IMR-90 (cell line): ENCODE measurements at regions not wholly inside any gene's neighbourhood (a gene's known extent, or its start where the extent isn't known, plus 50 kb on each side); places are given as distances from the start of the nearest gene placed in this dataset.

Experiments used
- ATAC-seq: fragments of 200-7000 bp; cut with Tn5 transposase; 2 replicates; pipeline ENCODE4 v1.9.1; 2020; ENCODE audit warnings: low read depth, mild to moderate bottlenecking, moderate library complexity
- BruUV-seq: library from RNA; stranded (reverse); fragments of 400-500 nt; replicated peaks from 2 replicates; lab custom pipeline; 2021; lab: Mats Ljungman, UMichigan
- CTCF ChIA-PET: fragments of 300-600 bp; formaldehyde crosslinking; extraction: SDS; loops from one replicate; lab custom pipeline; 2021; ENCODE audit warnings: antibody characterized with exemption; lab: Yijun Ruan, JAX
- POLR2A ChIA-PET: fragments of 300-600 bp; sonication (Branson Sonifier 250); formaldehyde crosslinking; loops from one replicate; lab custom pipeline; 2022; ENCODE audit warnings: antibody characterized with exemption; ENCODE audit not compliant: unreplicated experiment; lab: Charles Lee
- DNase-seq: peaks from one replicate; pipeline ENCODE4 v3.0.0; 2013
- H2AFZ ChIP-seq: replicated peaks from 2 replicates; pipeline ENCODE3; 2013; ENCODE audit warnings: low read length, mild to moderate bottlenecking; ENCODE audit not compliant: poor library complexity
- H2AK5ac ChIP-seq: 2 replicates; pipeline ENCODE4 v1.6.1; 2013; ENCODE audit warnings: low read depth, low read length, inconsistent platforms
- H2AK9ac ChIP-seq: replicated peaks from 2 replicates; pipeline ENCODE3; 2013; ENCODE audit warnings: mild to moderate bottlenecking, low read depth, low read length, moderate library complexity; ENCODE audit not compliant: poor library complexity
- H2BK120ac ChIP-seq: 2 replicates; pipeline ENCODE4 v1.6.1; 2013; ENCODE audit warnings: low read depth, low read length, inconsistent platforms
- H2BK15ac ChIP-seq: 3 replicates; pipeline ENCODE4 v1.6.1; 2013; ENCODE audit warnings: low read depth, low read length, inconsistent platforms
- H2BK20ac ChIP-seq: 2 replicates; pipeline ENCODE4 v1.6.1; 2013; ENCODE audit warnings: low read depth, mild to moderate bottlenecking, inconsistent platforms, low read length, moderate library complexity
- H2BK5ac ChIP-seq: 2 replicates; pipeline ENCODE4 v1.6.1; 2013; ENCODE audit warnings: mild to moderate bottlenecking, low read depth, low read length, inconsistent platforms; ENCODE audit not compliant: poor library complexity, severe bottlenecking
- H3K14ac ChIP-seq: replicated peaks from 2 replicates; pipeline ENCODE4 v1.6.1; 2013; ENCODE audit warnings: low read depth, low read length, inconsistent platforms
- H3K18ac ChIP-seq: 2 replicates; pipeline ENCODE4 v1.6.1; 2013; ENCODE audit warnings: low read depth, low read length, control low read depth
- H3K23ac ChIP-seq: 2 replicates; pipeline ENCODE4 v1.6.1; 2013; ENCODE audit warnings: low read depth, low read length, inconsistent platforms
- H3K27ac ChIP-seq: 2 replicates; pipeline ENCODE4 v1.5.1; 2013; ENCODE audit warnings: mild to moderate bottlenecking, control low read depth, low read length; ENCODE audit not compliant: insufficient read depth
- H3K27me3 ChIP-seq: 2 replicates; pipeline ENCODE4 v1.6.1; 2013; ENCODE audit warnings: low read length; ENCODE audit not compliant: control insufficient read depth, insufficient read depth
- H3K36me3 ChIP-seq: 2 replicates; pipeline ENCODE4 v1.6.1; 2013; ENCODE audit warnings: low read length, mixed read lengths; ENCODE audit not compliant: control insufficient read depth, insufficient read depth
- H3K4ac ChIP-seq: 2 replicates; pipeline ENCODE4 v1.6.1; 2013; ENCODE audit warnings: low read depth, low read length, inconsistent platforms
- H3K4me1 ChIP-seq: 2 replicates; pipeline ENCODE4 v1.6.1; 2013; ENCODE audit warnings: low read length, mixed read lengths; ENCODE audit not compliant: control insufficient read depth, insufficient read depth
- H3K4me2 ChIP-seq: 2 replicates; pipeline ENCODE4 v1.6.1; 2013; ENCODE audit warnings: low read depth, mild to moderate bottlenecking, control low read depth, low read length, moderate library complexity
- H3K4me3 ChIP-seq: 2 replicates; pipeline ENCODE4 v1.5.1; 2013; ENCODE audit warnings: low read depth, mild to moderate bottlenecking, control low read depth, low read length, moderate library complexity; ENCODE audit not compliant: insufficient read depth
- H3K56ac ChIP-seq: 2 replicates; pipeline ENCODE4 v1.6.1; 2013; ENCODE audit warnings: low read length, inconsistent platforms; ENCODE audit not compliant: insufficient read depth; ENCODE audit errors: extremely low read depth
- H3K79me1 ChIP-seq, 2 experiments: 2 replicates each; pipeline ENCODE4 v1.6.1; 2013; ENCODE audit warnings: low read length in 2 of 2, inconsistent platforms in 1 of 2, low read depth in 1 of 2
- H3K9ac ChIP-seq: 2 replicates; pipeline ENCODE4 v1.6.1; 2013; ENCODE audit warnings: low read depth, low read length, control low read depth
- H3K9me1 ChIP-seq: 2 replicates; pipeline ENCODE4 v1.6.1; 2013; ENCODE audit warnings: low read length, inconsistent platforms; ENCODE audit not compliant: insufficient read depth
- H3K9me3 ChIP-seq: 2 replicates; pipeline ENCODE4 v1.6.1; 2013; ENCODE audit warnings: low read length; ENCODE audit not compliant: control insufficient read depth, insufficient read depth
- H4K20me1 ChIP-seq: 2 replicates; pipeline ENCODE4 v1.6.1; 2013; ENCODE audit warnings: low read length, inconsistent platforms; ENCODE audit not compliant: insufficient read depth
- H4K5ac ChIP-seq: 2 replicates; pipeline ENCODE4 v1.6.1; 2013; ENCODE audit warnings: mild to moderate bottlenecking, low read depth, low read length, control low read depth
- H4K8ac ChIP-seq, 2 experiments: 2 replicates each; pipeline ENCODE4 v1.6.1; 2013; ENCODE audit warnings: low read depth in 2 of 2, low read length in 2 of 2, control low read depth in 1 of 2, inconsistent platforms in 1 of 2
- H4K91ac ChIP-seq: 2 replicates; pipeline ENCODE4 v1.6.1; 2013; ENCODE audit warnings: low read depth, low read length, inconsistent platforms; ENCODE audit not compliant: insufficient read depth
- NFE2L2 ChIP-seq: fragments of 150-350 bp; IDR thresholded peaks from 2 replicates; pipeline ENCODE4 v1.6.1; 2016; ENCODE audit warnings: low read depth, mild to moderate bottlenecking, low read length
- RAD21 ChIP-seq: IDR thresholded peaks from 2 replicates; pipeline ENCODE4 v1.6.1; 2012; ENCODE audit warnings: low read length, improper control_type of control experiment
- WGBS, 2 experiments: methylation state at CpG; one replicate each; pipeline versions ENCODE4 v1.1.5 to v1.1.7; 2013; ENCODE audit warnings: missing lambda C conversion rate in 2 of 2; ENCODE audit not compliant: insufficient read length in 1 of 2; ENCODE audit errors: extremely low coverage in 2 of 2; 5-methylcytosine and 5-hydroxymethylcytosine counted together
- dilution Hi-C: fragments of 300-500 bp; cut with HindIII; formaldehyde crosslinking; loops from one replicate; pipeline ENCODE4 v1.14.3; 2018; ENCODE audit warnings: low sequenced_read_pairs; ENCODE audit not compliant: unreplicated experiment
- in situ Hi-C: fragments of 300-500 bp; cut with MboI; formaldehyde crosslinking; loops from 3 replicates; pipeline ENCODE4 v1.14.3; 2019; ENCODE audit warnings: low sequenced_read_pairs, inconsistent platforms, mixed read lengths
- intact Hi-C: fragments of 100-400 bp; cut with micrococcal nuclease; formaldehyde crosslinking; loops from 2 replicates; pipeline ENCODE4 v1.10.0; 2022
- TF ChIP-seq, protein P1 (sequence below): fragments of 150-350 bp; IDR thresholded peaks from 2 replicates; pipeline ENCODE4 v1.6.1; 2016; ENCODE audit warnings: low read depth, mild to moderate bottlenecking, low read length, moderate library complexity, borderline replicate concordance

DNA sequence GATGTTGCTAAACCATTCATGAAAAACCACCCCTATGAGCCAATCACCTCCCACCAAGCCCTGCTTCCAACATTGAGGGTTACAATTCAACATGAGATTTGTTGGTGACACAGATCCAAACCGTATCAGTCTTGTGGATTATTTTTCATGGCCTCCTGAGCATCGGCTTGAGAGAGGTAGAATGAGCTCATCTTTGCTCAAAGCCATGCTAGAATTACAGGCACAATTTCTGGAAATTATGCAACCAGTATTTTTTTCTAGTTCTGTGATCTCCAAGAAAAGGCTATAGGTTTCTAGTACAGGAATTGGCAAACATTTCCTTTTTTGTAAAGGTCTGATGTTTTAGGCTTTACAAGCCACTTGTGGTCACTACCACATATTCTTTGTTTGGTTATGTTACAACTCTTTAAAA, 219.4 kb downstream of the DUSP10 start:
- Histone ChIP-seq H4K20me1 (no peaks in the 10 kb centered on the region), H3K23ac (no peak overlapping the region), H3K79me1 (no peaks in the 10 kb centered on the region), H3K4ac (no peak overlapping the region), H3K14ac (no peak overlapping the region), H3K56ac (no peak overlapping the region), H4K91ac (no peak overlapping the region), H2BK15ac (no peak overlapping the region), H2AK9ac (no peak overlapping the region), H4K8ac (no peak overlapping the region), H2AK5ac (no peak overlapping the region), H2AFZ (no peak overlapping the region), H2BK5ac (no peak overlapping the region), H3K36me3 (no peaks in the 10 kb centered on the region), H2BK120ac (no peak overlapping the region), H3K9me1 (no peaks in the 10 kb centered on the region), H3K9ac (no peak overlapping the region), H3K4me1 (no peaks in the 10 kb centered on the region), H3K27me3 (no peaks in the 10 kb centered on the region), H4K5ac (no peak overlapping the region), H2BK20ac (no peak overlapping the region), H3K4me3 (no peak overlapping the region), H3K4me2 (no peak overlapping the region), H3K9me3 (no peaks in the 10 kb centered on the region), H3K18ac (no peak overlapping the region), H3K27ac (no peak overlapping the region)
- intact Hi-C loops (no loop called here), dilution Hi-C loops (no loop called here), in situ Hi-C loops (no loop called here)
- CTCF ChIA-PET = interaction anchor here (0.6 kb wide), 1 partner anchor 39 kb away, joined by 3 read pairs; no protein-coding TSS in a partner anchor
- POLR2A ChIA-PET = no interaction called here
- DNase-seq = peak; percentile 32
- ATAC-seq = no peak
- no CpG with 5 or more reads among the region's 2 CpGs for WGBS, 2 experiments
- no TSS peak for BruUV-seq
- TF ChIP-seq RAD21 (no peak), NFE2L2 (no peak)
- TF ChIP-seq, protein P1, sequence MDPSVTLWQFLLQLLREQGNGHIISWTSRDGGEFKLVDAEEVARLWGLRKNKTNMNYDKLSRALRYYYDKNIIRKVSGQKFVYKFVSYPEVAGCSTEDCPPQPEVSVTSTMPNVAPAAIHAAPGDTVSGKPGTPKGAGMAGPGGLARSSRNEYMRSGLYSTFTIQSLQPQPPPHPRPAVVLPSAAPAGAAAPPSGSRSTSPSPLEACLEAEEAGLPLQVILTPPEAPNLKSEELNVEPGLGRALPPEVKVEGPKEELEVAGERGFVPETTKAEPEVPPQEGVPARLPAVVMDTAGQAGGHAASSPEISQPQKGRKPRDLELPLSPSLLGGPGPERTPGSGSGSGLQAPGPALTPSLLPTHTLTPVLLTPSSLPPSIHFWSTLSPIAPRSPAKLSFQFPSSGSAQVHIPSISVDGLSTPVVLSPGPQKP = no peak
